ENCODE measurements at regions not wholly inside any gene's neighbourhood (a gene's known extent, or its start where the extent isn't known, plus 50 kb on each side); places are given as distances from the start of the nearest gene placed in this dataset.

- TF ChIP-seq EZH2 (IDR thresholded peaks at IDR 0.05; ENCODE audit: borderline replicate concordance, insufficient read depth, low read depth, low read length, poor library complexity, severe bottlenecking): no peak
- TF ChIP-seq CTCF (IDR thresholded peaks at IDR 0.05): no peak
These were observed 71.0 kb upstream of the SLC22A16 start for GRCh38 chr6:110547266-110547964.
